SK-N-SH (cell line): ENCODE measurements at regions not wholly inside any gene's neighbourhood (a gene's known extent, or its start where the extent isn't known, plus 50 kb on each side); places are given as distances from the start of the nearest gene placed in this dataset.

Experiments used
- CTCF ChIA-PET: fragments of 300-600, 350-600 bp; formaldehyde crosslinking; extraction: SDS; loops from one replicate; lab custom pipeline; 2021; lab: Yijun Ruan, JAX
- POLR2A ChIA-PET: fragments of 350-600 bp; sonication (Branson Sonifier 250); formaldehyde crosslinking; extraction: SDS; loops from one replicate; lab custom pipeline; 2020; ENCODE audit warnings: antibody characterized with exemption, inconsistent platforms; lab: Yijun Ruan, JAX
- DNase-seq: peaks from one replicate; pipeline ENCODE4 v3.0.0; 2012
- H2AFZ ChIP-seq: fragments of 200-600 bp; sonication (generic); 2 replicates; pipeline ENCODE4 v1.8.1; 2016; ENCODE audit warnings: antibody characterized with exemption, mild to moderate bottlenecking, low read depth
- H3F3A ChIP-seq: fragments of 200-600 bp; sonication (generic); replicated peaks from 2 replicates; pipeline ENCODE3; 2016; ENCODE audit warnings: antibody characterized with exemption, mild to moderate bottlenecking; ENCODE audit not compliant: insufficient read depth
- H3K27ac ChIP-seq, 2 experiments: fragments of 200-500 bp in 1 of 2; fragments of 200-600 bp in 1 of 2; sonication (Bioruptor generic) in 1 of 2; sonication (generic), shearing (Covaris generic) in 1 of 2; 2 replicates each; pipeline versions ENCODE4 v1.5.1 to v1.6.1; 2014 to 2016; ENCODE audit warnings: low read depth in 2 of 2, inconsistent platforms in 1 of 2, low read length in 1 of 2, mild to moderate bottlenecking in 1 of 2, mixed read lengths in 1 of 2
- H3K27me3 ChIP-seq: fragments of 200-600 bp; sonication (generic), shearing (Covaris generic); 2 replicates; pipeline ENCODE4 v1.6.1; 2016; ENCODE audit warnings: mixed run types; ENCODE audit not compliant: insufficient read depth
- H3K36me3 ChIP-seq, 2 experiments: fragments of 200-500 bp in 1 of 2; fragments of 200-600 bp in 1 of 2; sonication (Bioruptor generic) in 1 of 2; sonication (generic) in 1 of 2; replicated peaks in 1 of 2; 2 replicates each; pipeline versions ENCODE3 to v1.5.1; 2014 to 2016; ENCODE audit warnings: low read length in 1 of 2, mild to moderate bottlenecking in 1 of 2; ENCODE audit not compliant: insufficient read depth in 2 of 2, control insufficient read depth in 1 of 2
- H3K4me1 ChIP-seq, 2 experiments: fragments of 200-500 bp in 1 of 2; fragments of 200-600 bp in 1 of 2; sonication (Bioruptor generic) in 1 of 2; sonication (generic), shearing (Covaris generic) in 1 of 2; 2 replicates each; pipeline versions ENCODE4 v1.5.1 to v1.6.1; 2014 to 2016; ENCODE audit warnings: low read depth in 1 of 2, low read length in 1 of 2, mixed run types in 1 of 2; ENCODE audit not compliant: insufficient read depth in 2 of 2, control insufficient read depth in 1 of 2
- H3K4me2 ChIP-seq: fragments of 200-600 bp; sonication (generic), shearing (Covaris generic); 2 replicates; pipeline ENCODE4 v1.6.1; 2017; ENCODE audit warnings: mixed run types
- H3K4me3 ChIP-seq, 2 experiments: fragments of 200-500 bp in 1 of 2; fragments of 200-600 bp in 1 of 2; sonication (Bioruptor generic) in 1 of 2; sonication (generic), shearing (Covaris generic) in 1 of 2; 2 replicates each; pipeline versions ENCODE4 v1.5.1 to v1.8.1; 2014 to 2016; ENCODE audit warnings: low read depth in 2 of 2, inconsistent platforms in 1 of 2, low read length in 1 of 2, mild to moderate bottlenecking in 1 of 2, mixed read lengths in 1 of 2, moderate library complexity in 1 of 2
- H3K79me2 ChIP-seq: fragments of 200-600 bp; sonication (generic); 2 replicates; pipeline ENCODE4 v1.8.1; 2017; ENCODE audit warnings: mild to moderate bottlenecking; ENCODE audit not compliant: insufficient read depth
- H3K9ac ChIP-seq: fragments of 200-600 bp; sonication (generic); 2 replicates; pipeline ENCODE4 v1.6.1; 2017; ENCODE audit warnings: mixed run types
- H3K9me2 ChIP-seq: fragments of 200-600 bp; sonication (generic); 2 replicates; pipeline ENCODE4 v1.6.1; 2017; ENCODE audit warnings: mixed run types
- H3K9me3 ChIP-seq: fragments of 200-600 bp; sonication (generic); 2 replicates; pipeline ENCODE4 v1.6.1; 2017; ENCODE audit warnings: mixed run types, mild to moderate bottlenecking, moderate library complexity
- H4K20me1 ChIP-seq: fragments of 200-600 bp; sonication (generic); 2 replicates; pipeline ENCODE4 v1.6.1; 2017; ENCODE audit warnings: mild to moderate bottlenecking, mixed run types; ENCODE audit not compliant: insufficient read depth
- ELF1 ChIP-seq: IDR thresholded peaks from 2 replicates; pipeline ENCODE4 v1.4.0; 2012
- FOSL2 ChIP-seq: IDR thresholded peaks from 2 replicates; pipeline ENCODE4 v1.4.0; 2012; ENCODE audit warnings: low read depth, mild to moderate bottlenecking, moderate library complexity, borderline replicate concordance
- FOXM1 ChIP-seq: IDR thresholded peaks from 2 replicates; pipeline ENCODE4 v1.4.0; 2012; ENCODE audit warnings: low read depth, mild to moderate bottlenecking
- MEF2A ChIP-seq: IDR thresholded peaks from 2 replicates; pipeline ENCODE4 v1.4.0; 2012; ENCODE audit warnings: low read depth, borderline replicate concordance
- NFIC ChIP-seq: IDR thresholded peaks from 2 replicates; pipeline ENCODE4 v1.4.0; 2012; ENCODE audit warnings: borderline replicate concordance
- NRF1 ChIP-seq: IDR thresholded peaks from 2 replicates; pipeline ENCODE4 v1.6.1; 2012; ENCODE audit warnings: low read depth, mild to moderate bottlenecking, low read length
- RAD21 ChIP-seq: IDR thresholded peaks from 2 replicates; pipeline ENCODE4 v1.6.1; 2012; ENCODE audit warnings: mild to moderate bottlenecking, low read length
- RFX5 ChIP-seq: IDR thresholded peaks from 2 replicates; pipeline ENCODE4 v1.6.1; 2012; ENCODE audit warnings: mild to moderate bottlenecking, improper control_type of control experiment, low read length
- SMC3 ChIP-seq: IDR thresholded peaks from 2 replicates; pipeline ENCODE4 v1.6.1; 2012; ENCODE audit warnings: low read depth, low read length, improper control_type of control experiment
- TCF12 ChIP-seq: IDR thresholded peaks from 2 replicates; pipeline ENCODE4 v1.4.0; 2012
- YY1 ChIP-seq: IDR thresholded peaks from 2 replicates; pipeline ENCODE4 v1.4.0; 2012; ENCODE audit warnings: low read depth, mild to moderate bottlenecking
- WGBS: methylation state at CpG from one replicate; pipeline ENCODE4 v1.1.6; 2017; ENCODE audit warnings: low lambda C conversion rate; 5-methylcytosine and 5-hydroxymethylcytosine counted together
- TF ChIP-seq, protein P1 (sequence below): IDR thresholded peaks from 2 replicates; pipeline ENCODE4 v1.6.1; 2012; ENCODE audit warnings: mild to moderate bottlenecking, low read depth, low read length, moderate library complexity
- TF ChIP-seq, protein P2 (sequence below): IDR thresholded peaks from 2 replicates; pipeline ENCODE4 v1.4.0; 2012; ENCODE audit warnings: low read depth, borderline replicate concordance
- TF ChIP-seq, protein P3 (sequence below): IDR thresholded peaks from 2 replicates; pipeline ENCODE4 v1.4.0; 2012; ENCODE audit warnings: low read depth, borderline replicate concordance
- TF ChIP-seq, protein P4 (sequence below): IDR thresholded peaks from 2 replicates; pipeline ENCODE4; 2012

- TF ChIP-seq, protein P1, sequence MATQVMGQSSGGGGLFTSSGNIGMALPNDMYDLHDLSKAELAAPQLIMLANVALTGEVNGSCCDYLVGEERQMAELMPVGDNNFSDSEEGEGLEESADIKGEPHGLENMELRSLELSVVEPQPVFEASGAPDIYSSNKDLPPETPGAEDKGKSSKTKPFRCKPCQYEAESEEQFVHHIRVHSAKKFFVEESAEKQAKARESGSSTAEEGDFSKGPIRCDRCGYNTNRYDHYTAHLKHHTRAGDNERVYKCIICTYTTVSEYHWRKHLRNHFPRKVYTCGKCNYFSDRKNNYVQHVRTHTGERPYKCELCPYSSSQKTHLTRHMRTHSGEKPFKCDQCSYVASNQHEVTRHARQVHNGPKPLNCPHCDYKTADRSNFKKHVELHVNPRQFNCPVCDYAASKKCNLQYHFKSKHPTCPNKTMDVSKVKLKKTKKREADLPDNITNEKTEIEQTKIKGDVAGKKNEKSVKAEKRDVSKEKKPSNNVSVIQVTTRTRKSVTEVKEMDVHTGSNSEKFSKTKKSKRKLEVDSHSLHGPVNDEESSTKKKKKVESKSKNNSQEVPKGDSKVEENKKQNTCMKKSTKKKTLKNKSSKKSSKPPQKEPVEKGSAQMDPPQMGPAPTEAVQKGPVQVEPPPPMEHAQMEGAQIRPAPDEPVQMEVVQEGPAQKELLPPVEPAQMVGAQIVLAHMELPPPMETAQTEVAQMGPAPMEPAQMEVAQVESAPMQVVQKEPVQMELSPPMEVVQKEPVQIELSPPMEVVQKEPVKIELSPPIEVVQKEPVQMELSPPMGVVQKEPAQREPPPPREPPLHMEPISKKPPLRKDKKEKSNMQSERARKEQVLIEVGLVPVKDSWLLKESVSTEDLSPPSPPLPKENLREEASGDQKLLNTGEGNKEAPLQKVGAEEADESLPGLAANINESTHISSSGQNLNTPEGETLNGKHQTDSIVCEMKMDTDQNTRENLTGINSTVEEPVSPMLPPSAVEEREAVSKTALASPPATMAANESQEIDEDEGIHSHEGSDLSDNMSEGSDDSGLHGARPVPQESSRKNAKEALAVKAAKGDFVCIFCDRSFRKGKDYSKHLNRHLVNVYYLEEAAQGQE, result no peak
- no peak for TF ChIP-seq FOSL2
Observed at GRCh38 chr18:5668087-5668715, 124.4 kb upstream of the EPB41L3 start (continued).

- Histone ChIP-seq H3K4me1 (no peaks in the 10 kb centered on the region), H3F3A (no peaks in the 10 kb centered on the region), H3K9ac (no peak overlapping the region), H3K79me2 (no peaks in the 10 kb centered on the region), H4K20me1 (no peaks in the 10 kb centered on the region), H3K4me3 (no peak overlapping the region), H3K27me3 (no peaks in the 10 kb centered on the region), H3K27ac (no peak overlapping the region), H3K4me2 (no peak overlapping the region), H3K9me3 (no peaks in the 10 kb centered on the region), H3K36me3 (no peaks in the 10 kb centered on the region), H2AFZ (no peak overlapping the region), H3K9me2 (no peaks in the 10 kb centered on the region)
- DNase-seq, result no peak
- ChIA-PET POLR2A (no interaction called here), CTCF (no interaction called here)
- 4% methylated on average over 3 of the region's 3 CpGs for WGBS
- TF ChIP-seq RFX5, result no peak
Observed at GRCh38 chr18:5667356-5667755, 123.6 kb upstream of the EPB41L3 start.

DNA sequence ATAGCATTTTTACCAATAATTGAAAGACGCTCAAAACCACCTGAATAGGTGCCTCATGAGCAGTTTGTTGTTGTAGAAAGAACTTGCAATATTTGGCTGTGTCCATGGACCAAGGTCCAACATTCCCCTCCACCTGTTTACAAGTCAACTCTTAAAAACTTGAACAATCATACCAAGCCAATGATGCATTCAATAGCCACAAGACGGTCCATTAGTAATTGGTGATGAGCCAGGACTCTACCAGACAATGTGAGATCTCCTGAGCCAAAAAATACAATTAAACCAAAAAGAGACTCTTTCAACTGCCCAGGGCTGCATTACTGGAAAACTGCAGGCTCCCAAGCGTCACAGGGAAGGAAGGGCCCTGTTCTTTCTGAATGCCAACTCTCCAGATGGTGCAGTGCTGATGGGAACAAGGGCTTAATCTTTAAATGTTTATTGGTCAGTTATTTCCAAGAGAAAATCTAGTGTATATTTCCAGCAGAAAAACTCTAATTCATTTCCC lies 118.8 kb upstream of the EPB41L3 start:
- Histone ChIP-seq H3F3A (no peaks in the 10 kb centered on the region), H3K27ac (no peak overlapping the region), H3K27me3 (no peaks in the 10 kb centered on the region), H3K9me3 (no peaks in the 10 kb centered on the region), H3K79me2 (no peaks in the 10 kb centered on the region), H3K36me3 (no peaks in the 10 kb centered on the region), H3K9me2 (no peaks in the 10 kb centered on the region), H3K4me3 (no peak overlapping the region), H3K9ac (no peak overlapping the region), H3K4me2 (no peak overlapping the region), H3K4me1 (no peaks in the 10 kb centered on the region), H2AFZ (no peak overlapping the region), H4K20me1 (no peaks in the 10 kb centered on the region)
- POLR2A ChIA-PET, result no interaction called here
- WGBS, result 7% methylated on average over 3 of the region's 3 CpGs
- no peak for DNase-seq
- CTCF ChIA-PET, result no interaction called here
- no peak for TF ChIP-seq FOXM1
- TF ChIP-seq, protein P2, sequence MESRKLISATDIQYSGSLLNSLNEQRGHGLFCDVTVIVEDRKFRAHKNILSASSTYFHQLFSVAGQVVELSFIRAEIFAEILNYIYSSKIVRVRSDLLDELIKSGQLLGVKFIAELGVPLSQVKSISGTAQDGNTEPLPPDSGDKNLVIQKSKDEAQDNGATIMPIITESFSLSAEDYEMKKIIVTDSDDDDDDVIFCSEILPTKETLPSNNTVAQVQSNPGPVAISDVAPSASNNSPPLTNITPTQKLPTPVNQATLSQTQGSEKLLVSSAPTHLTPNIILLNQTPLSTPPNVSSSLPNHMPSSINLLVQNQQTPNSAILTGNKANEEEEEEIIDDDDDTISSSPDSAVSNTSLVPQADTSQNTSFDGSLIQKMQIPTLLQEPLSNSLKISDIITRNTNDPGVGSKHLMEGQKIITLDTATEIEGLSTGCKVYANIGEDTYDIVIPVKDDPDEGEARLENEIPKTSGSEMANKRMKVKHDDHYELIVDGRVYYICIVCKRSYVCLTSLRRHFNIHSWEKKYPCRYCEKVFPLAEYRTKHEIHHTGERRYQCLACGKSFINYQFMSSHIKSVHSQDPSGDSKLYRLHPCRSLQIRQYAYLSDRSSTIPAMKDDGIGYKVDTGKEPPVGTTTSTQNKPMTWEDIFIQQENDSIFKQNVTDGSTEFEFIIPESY, result no peak
- TF ChIP-seq, protein P3, sequence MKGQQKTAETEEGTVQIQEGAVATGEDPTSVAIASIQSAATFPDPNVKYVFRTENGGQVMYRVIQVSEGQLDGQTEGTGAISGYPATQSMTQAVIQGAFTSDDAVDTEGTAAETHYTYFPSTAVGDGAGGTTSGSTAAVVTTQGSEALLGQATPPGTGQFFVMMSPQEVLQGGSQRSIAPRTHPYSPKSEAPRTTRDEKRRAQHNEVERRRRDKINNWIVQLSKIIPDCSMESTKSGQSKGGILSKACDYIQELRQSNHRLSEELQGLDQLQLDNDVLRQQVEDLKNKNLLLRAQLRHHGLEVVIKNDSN, result no peak
- no peak for TF ChIP-seq NRF1
- TF ChIP-seq MEF2A, result no peak
- TF ChIP-seq, protein P1, result no peak
- no peak for TF ChIP-seq RAD21
- TF ChIP-seq ELF1, result no peak
- TF ChIP-seq TCF12, result no peak
- no peak for TF ChIP-seq NFIC
- TF ChIP-seq SMC3, result no peak
- no peak for TF ChIP-seq YY1
- TF ChIP-seq, protein P4, sequence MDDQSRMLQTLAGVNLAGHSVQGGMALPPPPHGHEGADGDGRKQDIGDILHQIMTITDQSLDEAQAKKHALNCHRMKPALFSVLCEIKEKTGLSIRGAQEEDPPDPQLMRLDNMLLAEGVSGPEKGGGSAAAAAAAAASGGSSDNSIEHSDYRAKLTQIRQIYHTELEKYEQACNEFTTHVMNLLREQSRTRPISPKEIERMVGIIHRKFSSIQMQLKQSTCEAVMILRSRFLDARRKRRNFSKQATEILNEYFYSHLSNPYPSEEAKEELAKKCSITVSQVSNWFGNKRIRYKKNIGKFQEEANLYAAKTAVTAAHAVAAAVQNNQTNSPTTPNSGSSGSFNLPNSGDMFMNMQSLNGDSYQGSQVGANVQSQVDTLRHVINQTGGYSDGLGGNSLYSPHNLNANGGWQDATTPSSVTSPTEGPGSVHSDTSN, result no peak
